ENCODE measurements at regions not wholly inside any gene's neighbourhood (a gene's known extent, or its start where the extent isn't known, plus 50 kb on each side); places are given as distances from the start of the nearest gene placed in this dataset.

GRCh38 chr4:83793481-83793880 is 257.6 kb downstream of the GPAT3 start:
- H3K4me3 ChIP-seq (ENCODE audit: low read depth in 2 of 2, low read length in 2 of 2), result no peak overlapping the region
- ChIA-PET POLR2A (no interaction called here), CTCF (no interaction called here)
- BruUV-seq (replicated peaks), result no TSS peak
- DNase-seq (ENCODE audit: low read depth, low spot score) (no peak), ATAC-seq (no peak)
- H3K4me1 ChIP-seq (ENCODE audit: control insufficient read depth, insufficient read depth, low read length), result no peaks in the 10 kb centered on the region
- H3K36me3 ChIP-seq (ENCODE audit: control insufficient read depth, insufficient read depth, low read length), result no peaks in the 10 kb centered on the region
- TF ChIP-seq POLR2AphosphoS5 (IDR thresholded peaks at IDR 0.05; ENCODE audit: low read depth, low read length), result no peak
- no peak for TF ChIP-seq REST (IDR thresholded peaks at IDR 0.05; ENCODE audit: insufficient read depth in 1 of 2, low read depth in 2 of 2, low read length in 1 of 2)
- no peak for TF ChIP-seq TCF7L2 (IDR thresholded peaks at IDR 0.05; ENCODE audit: low read depth, low read length)
- no peaks in the 10 kb centered on the region for H3K27me3 ChIP-seq (ENCODE audit: control insufficient read depth, insufficient read depth, low read length)
- intact Hi-C loops (cut with micrococcal nuclease; ENCODE audit: unreplicated experiment), result no loop called here
- in situ Hi-C loops (cut with HindIII; ENCODE audit: low pct_unique_long_range_greater_than_20kb, low sequenced_read_pairs), result no loop called here
- no peak overlapping the region for H3K27ac ChIP-seq (ENCODE audit: low read length)
- H3K9me3 ChIP-seq (ENCODE audit: control insufficient read depth, insufficient read depth, low read depth, low read length), result no peaks in the 10 kb centered on the region

- ChIA-PET CTCF (no interaction called here), POLR2A (no interaction called here)
- BruUV-seq (replicated peaks), result no TSS peak
- no peaks in the 10 kb centered on the region for H3K9me3 ChIP-seq (ENCODE audit: control insufficient read depth, insufficient read depth, low read depth, low read length)
- in situ Hi-C loops (cut with HindIII; ENCODE audit: low pct_unique_long_range_greater_than_20kb, low sequenced_read_pairs) (no loop called here), intact Hi-C loops (cut with micrococcal nuclease; ENCODE audit: unreplicated experiment) (no loop called here)
- H3K4me1 ChIP-seq (ENCODE audit: control insufficient read depth, insufficient read depth, low read length), result no peaks in the 10 kb centered on the region
- no peak overlapping the region for H3K27ac ChIP-seq (ENCODE audit: low read length)
- TF ChIP-seq CTCF (IDR thresholded peaks at IDR 0.05), result no peak
- no peak for TF ChIP-seq TCF7L2 (IDR thresholded peaks at IDR 0.05; ENCODE audit: low read depth, low read length)
- no peak for TF ChIP-seq POLR2AphosphoS5 (IDR thresholded peaks at IDR 0.05; ENCODE audit: low read depth, low read length)
- no peak for TF ChIP-seq REST (IDR thresholded peaks at IDR 0.05; ENCODE audit: insufficient read depth in 1 of 2, low read depth in 2 of 2, low read length in 1 of 2)
- H3K36me3 ChIP-seq (ENCODE audit: control insufficient read depth, insufficient read depth, low read length), result no peaks in the 10 kb centered on the region
- no peak for ATAC-seq
- H3K27me3 ChIP-seq (ENCODE audit: control insufficient read depth, insufficient read depth, low read length), result no peaks in the 10 kb centered on the region
- no peak overlapping the region for H3K4me3 ChIP-seq (ENCODE audit: low read depth in 2 of 2, low read length in 2 of 2)
- DNase-seq (ENCODE audit: low read depth, low spot score), result no peak
Measured at GRCh38 chr4:83785891-83786290, 250.0 kb downstream of the GPAT3 start.
